HG03432 (cell line): ENCODE measurements at regions not wholly inside any gene's neighbourhood (a gene's known extent, or its start where the extent isn't known, plus 50 kb on each side); places are given as distances from the start of the nearest gene placed in this dataset.

ENCODE experiments used
- ATAC-seq: cut with Tn5 transposase; IDR thresholded peaks from one replicate; pipeline ENCODE4 v1.9.1; 2021; ENCODE audit warnings: mild to moderate bottlenecking, moderate library complexity; ENCODE audit not compliant: unreplicated experiment

- no peak for ATAC-seq
Observed at GRCh38 chr11:23318670-23319069, 458.4 kb upstream of the CCDC179 start.

GRCh38 chr11:23320131-23320530, 459.9 kb upstream of the CCDC179 start:
- ATAC-seq: no peak

DNA sequence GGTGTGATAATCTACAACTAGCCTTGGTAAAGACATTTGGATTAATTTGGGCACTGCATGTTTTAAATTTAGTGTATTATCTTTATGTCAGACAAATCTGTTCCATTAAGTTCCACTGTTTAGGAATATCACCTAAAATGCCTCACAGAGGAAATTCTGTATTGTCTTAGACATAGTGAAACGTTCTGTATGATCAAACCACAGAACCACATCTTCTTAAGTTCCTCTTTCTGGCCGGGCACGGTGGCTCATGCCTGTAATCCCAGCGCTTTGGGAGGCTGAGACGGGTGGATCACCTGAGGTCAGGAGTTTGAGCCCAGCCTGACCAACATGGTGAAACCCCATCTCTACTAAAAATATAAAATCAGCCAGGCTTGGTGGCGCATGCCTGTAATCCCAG, 475.3 kb upstream of the CCDC179 start:
- peak; percentile 83 for ATAC-seq

DNA sequence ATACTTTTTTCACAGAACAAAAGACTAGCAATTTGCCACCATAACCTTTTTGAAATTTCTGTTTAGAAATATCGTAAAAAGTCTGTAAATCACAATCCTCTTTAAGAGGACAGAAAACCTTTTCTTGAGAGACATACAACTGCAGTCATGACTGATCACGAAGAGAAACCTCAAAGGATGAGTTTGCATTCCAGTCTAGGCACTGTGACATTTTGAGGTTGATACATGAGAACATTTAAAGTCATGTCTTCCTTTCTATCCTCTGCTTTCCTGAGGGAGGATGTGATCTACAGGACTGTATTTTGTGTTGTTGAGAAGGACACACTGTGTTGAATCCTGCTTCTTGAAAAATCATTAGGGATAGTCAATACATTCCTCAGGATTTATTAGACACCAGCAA, 476.7 kb upstream of the CCDC179 start:
- no peak for ATAC-seq

GRCh38 chr11:23353611-23354010, 493.3 kb upstream of the CCDC179 start:
- ATAC-seq: no peak

GRCh38 chr11:23359297-23359696, 499.0 kb upstream of the CCDC179 start:
- peak; percentile 75 for ATAC-seq

DNA sequence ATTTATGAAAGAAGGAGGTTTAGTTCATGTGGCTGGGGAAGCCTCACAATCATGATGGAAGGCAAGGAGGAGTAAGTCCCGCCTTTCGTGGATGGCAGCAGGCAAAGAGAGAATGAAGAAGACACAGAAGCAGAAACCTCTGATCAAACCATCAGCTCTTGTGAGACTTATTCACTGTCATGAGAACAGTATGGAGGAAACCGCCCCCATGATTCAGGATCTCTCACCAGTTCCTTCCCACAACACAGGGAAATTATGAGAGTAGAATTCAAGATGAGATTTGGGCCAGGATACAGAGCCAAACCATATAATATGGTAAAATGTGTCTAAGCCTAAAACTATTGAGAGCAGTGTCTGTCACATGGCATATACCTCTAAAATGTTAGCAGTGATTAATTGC, 503.8 kb upstream of the CCDC179 start:
- no peak for ATAC-seq

GRCh38 chr11:23370580-23371275, 510.5 kb upstream of the CCDC179 start:
- no peak for ATAC-seq

GRCh38 chr11:23377909-23378308, 517.6 kb upstream of the CCDC179 start:
- no peak for ATAC-seq

DNA sequence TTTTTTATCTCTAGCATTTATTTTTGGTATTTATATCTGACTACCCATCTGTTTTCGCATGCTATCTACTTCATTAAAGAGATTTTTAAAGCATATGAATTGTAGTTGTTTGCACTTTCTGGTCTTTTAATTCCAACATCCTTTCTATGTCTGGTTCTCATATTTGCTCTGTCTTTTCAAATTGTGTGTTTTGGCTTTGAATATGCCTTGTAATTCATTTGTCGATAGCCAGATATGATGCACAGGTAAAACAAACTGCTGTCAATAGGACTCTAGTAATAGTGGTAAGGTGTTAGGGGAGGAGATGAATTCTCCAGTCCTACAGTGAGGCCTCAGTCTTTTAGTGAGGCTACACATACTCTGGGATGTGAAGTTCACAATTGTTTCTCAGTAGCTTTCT, 530.8 kb upstream of the CCDC179 start:
- ATAC-seq: no peak

- no peak for ATAC-seq
Observed at GRCh38 chr11:23398052-23398451, 537.8 kb upstream of the CCDC179 start.

- no peak for ATAC-seq
Observed at GRCh38 chr11:23399995-23400394, 539.7 kb upstream of the CCDC179 start.

DNA sequence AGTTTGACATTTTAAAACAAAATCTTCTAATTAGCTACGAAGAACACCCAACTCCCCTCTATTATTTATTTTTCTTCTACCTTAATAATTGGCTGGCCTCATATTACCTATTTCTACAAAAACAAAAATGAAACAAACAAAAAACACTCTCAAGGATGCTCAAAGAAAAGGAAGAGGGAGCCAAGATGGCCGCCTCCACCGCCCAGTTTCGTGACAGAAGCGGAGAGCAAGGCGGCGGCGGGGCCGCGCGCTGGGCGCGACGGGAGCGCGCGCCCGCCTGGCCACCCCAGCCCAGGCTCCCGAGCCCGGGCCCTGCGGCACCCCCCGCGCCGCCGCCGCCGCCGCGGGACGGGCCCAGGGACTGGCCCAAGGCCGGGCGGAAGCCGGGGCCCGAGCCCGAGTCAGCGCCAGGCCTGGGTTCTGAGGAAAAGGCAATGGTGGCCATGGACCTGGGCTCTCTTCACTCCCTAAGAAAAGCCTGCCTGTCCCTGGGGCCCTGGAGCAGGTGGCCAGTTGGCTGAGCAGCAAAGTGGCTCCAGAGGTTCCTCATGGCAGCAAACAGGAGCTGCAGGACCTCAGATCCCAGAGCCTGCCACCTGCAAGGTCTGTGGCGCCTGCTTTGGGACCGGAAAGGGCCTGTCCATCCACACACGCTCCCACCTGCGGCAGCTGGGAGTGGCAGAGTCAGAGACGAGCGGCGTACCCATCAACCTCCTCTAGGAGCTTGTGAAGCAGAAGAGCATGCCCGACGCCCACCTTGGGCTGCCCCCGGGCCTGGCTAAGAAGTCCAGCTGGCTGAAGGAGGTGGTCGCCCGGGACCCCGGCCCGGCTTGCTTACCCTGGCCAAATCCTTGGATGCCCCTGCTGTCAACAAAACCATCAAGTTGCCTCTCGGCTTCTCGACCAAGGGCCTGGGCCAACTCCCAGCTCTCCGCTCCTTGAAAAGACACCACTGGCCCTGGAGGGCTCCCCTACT, 543.2 kb upstream of the CCDC179 start:
- ATAC-seq: no peak

GRCh38 chr11:23404225-23405160, 544.2 kb upstream of the CCDC179 start:
- ATAC-seq: no peak

DNA sequence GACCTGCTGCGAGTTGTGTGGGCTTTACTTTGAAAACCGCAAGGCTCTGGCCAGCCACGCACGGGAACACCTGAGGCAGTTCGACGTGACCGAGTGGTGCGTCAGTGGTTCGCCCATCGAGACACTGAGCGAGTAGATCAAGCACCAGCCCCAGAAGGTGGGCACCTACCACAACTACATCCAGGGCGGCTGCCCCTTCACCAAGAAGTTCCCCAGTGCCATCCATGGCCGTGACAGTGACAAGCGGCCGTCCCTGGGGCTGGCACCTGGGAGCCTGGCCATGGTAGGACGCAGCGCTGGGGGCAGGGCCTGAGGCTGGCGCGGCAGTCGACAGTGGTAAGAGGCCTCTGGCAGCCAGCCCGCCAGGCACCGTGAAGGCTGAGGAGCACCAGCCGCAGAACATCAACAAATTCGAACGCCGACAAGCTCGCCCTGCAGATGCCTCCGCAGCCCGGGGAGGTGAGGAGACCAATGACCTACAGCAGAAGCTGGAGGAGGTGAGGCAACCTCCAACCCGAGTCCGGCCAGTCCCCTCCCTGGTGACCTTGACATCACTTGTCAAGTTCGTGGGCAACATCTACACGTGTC, 545.2 kb upstream of the CCDC179 start:
- no peak for ATAC-seq

GRCh38 chr11:23406131-23406819, 546.0 kb upstream of the CCDC179 start:
- ATAC-seq: no peak

GRCh38 chr11:23413057-23413456, 552.8 kb upstream of the CCDC179 start:
- no peak for ATAC-seq

GRCh38 chr11:23423104-23423503, 562.8 kb upstream of the CCDC179 start:
- ATAC-seq: no peak

- no peak for ATAC-seq
Observed at GRCh38 chr11:23423656-23424055, 563.4 kb upstream of the CCDC179 start.

- no peak for ATAC-seq
Observed at GRCh38 chr11:23425381-23425780, 565.1 kb upstream of the CCDC179 start.
